H9 (cell line): ENCODE measurements at regions not wholly inside any gene's neighbourhood (a gene's known extent, or its start where the extent isn't known, plus 50 kb on each side); places are given as distances from the start of the nearest gene placed in this dataset.

Source experiments
- DNase-seq: peaks from one replicate; pipeline ENCODE4 v3.0.0-alpha.2; 2017
- H2AFZ ChIP-seq: one replicate; pipeline ENCODE4 v1.6.1; 2013; ENCODE audit warnings: mild to moderate bottlenecking, low read length, control low read depth, moderate library complexity
- H2AK5ac ChIP-seq: 2 replicates; pipeline ENCODE4 v1.6.1; 2013; ENCODE audit warnings: low read length, control low read depth, mixed read lengths; ENCODE audit not compliant: insufficient read length
- H2BK120ac ChIP-seq: one replicate; pipeline ENCODE4 v1.6.1; 2013; ENCODE audit warnings: low read depth, mild to moderate bottlenecking, low read length, control low read depth, inconsistent platforms; ENCODE audit not compliant: poor library complexity, severe bottlenecking
- H2BK12ac ChIP-seq: 2 replicates; pipeline ENCODE4 v1.6.1; 2013; ENCODE audit warnings: low read length, control low read depth, mixed read lengths, low read depth; ENCODE audit not compliant: insufficient read length
- H2BK15ac ChIP-seq: 2 replicates; pipeline ENCODE4 v1.6.1; 2013; ENCODE audit warnings: low read depth, low read length, control low read depth
- H2BK20ac ChIP-seq: one replicate; pipeline ENCODE4 v1.6.1; 2013; ENCODE audit warnings: low read depth, mild to moderate bottlenecking, low read length, control low read depth, inconsistent platforms; ENCODE audit not compliant: poor library complexity, severe bottlenecking
- H2BK5ac ChIP-seq: 2 replicates; pipeline ENCODE4 v1.6.1; 2013; ENCODE audit warnings: low read length, control low read depth, mixed read lengths; ENCODE audit not compliant: insufficient read length
- H3K14ac ChIP-seq: 2 replicates; pipeline ENCODE4 v1.6.1; 2013; ENCODE audit warnings: low read length, control low read depth; ENCODE audit not compliant: insufficient read depth
- H3K18ac ChIP-seq: 2 replicates; pipeline ENCODE4 v1.6.1; 2013; ENCODE audit warnings: low read depth, mild to moderate bottlenecking, mixed read lengths, low read length, control low read depth; ENCODE audit not compliant: insufficient read length
- H3K23ac ChIP-seq: 2 replicates; pipeline ENCODE4 v1.6.1; 2013; ENCODE audit warnings: low read length, control low read depth, mixed read lengths, low read depth; ENCODE audit not compliant: insufficient read length
- H3K23me2 ChIP-seq: 2 replicates; pipeline ENCODE4 v1.6.1; 2013; ENCODE audit warnings: low read depth, mild to moderate bottlenecking, mixed read lengths, low read length, control low read depth; ENCODE audit not compliant: insufficient read length, poor library complexity, severe bottlenecking
- H3K27ac ChIP-seq: 2 replicates; pipeline ENCODE4 v1.5.1; 2013; ENCODE audit warnings: low read length, control low read depth, mixed read lengths, low read depth; ENCODE audit not compliant: insufficient read length
- H3K27me3 ChIP-seq: 2 replicates; pipeline ENCODE4 v1.6.1; 2013; ENCODE audit warnings: low read length, control low read depth, inconsistent platforms; ENCODE audit not compliant: insufficient read depth
- H3K4ac ChIP-seq: 2 replicates; pipeline ENCODE4 v1.6.1; 2013; ENCODE audit warnings: low read depth, mild to moderate bottlenecking, control low read depth, inconsistent platforms, low read length, moderate library complexity
- H3K4me1 ChIP-seq: 2 replicates; pipeline ENCODE4 v1.6.1; 2013; ENCODE audit warnings: low read length, control low read depth, inconsistent platforms; ENCODE audit not compliant: insufficient read depth
- H3K4me2 ChIP-seq: 2 replicates; pipeline ENCODE4 v1.6.1; 2013; ENCODE audit warnings: low read length, control low read depth, mixed read lengths; ENCODE audit not compliant: insufficient read length, insufficient read depth
- H3K56ac ChIP-seq: 2 replicates; pipeline ENCODE4 v1.6.1; 2013; ENCODE audit warnings: low read depth, mild to moderate bottlenecking, mixed read lengths, low read length, control low read depth; ENCODE audit not compliant: insufficient read length
- H3K79me1 ChIP-seq: 2 replicates; pipeline ENCODE4 v1.6.1; 2013; ENCODE audit warnings: low read depth, mild to moderate bottlenecking, moderate library complexity, low read length, control low read depth, inconsistent platforms; ENCODE audit not compliant: insufficient read depth, poor library complexity, severe bottlenecking
- H3K79me2 ChIP-seq: 2 replicates; pipeline ENCODE4 v1.6.1; 2013; ENCODE audit warnings: low read length, control low read depth, inconsistent platforms; ENCODE audit not compliant: insufficient read depth
- H3K9ac ChIP-seq: 2 replicates; pipeline ENCODE4 v1.6.1; 2013; ENCODE audit warnings: low read length, control low read depth, mixed read lengths; ENCODE audit not compliant: insufficient read length; ENCODE audit errors: extremely low read depth
- H3K9me3 ChIP-seq: one replicate; pipeline ENCODE4 v1.6.1; 2013; ENCODE audit warnings: low read depth, low read length, inconsistent platforms; ENCODE audit not compliant: control insufficient read depth
- H3T11ph ChIP-seq: one replicate; pipeline ENCODE4 v1.6.1; 2013; ENCODE audit warnings: mild to moderate bottlenecking, low read length, control low read depth, inconsistent platforms
- H4K20me1 ChIP-seq: one replicate; pipeline ENCODE4 v1.6.1; 2013; ENCODE audit not compliant: control insufficient read depth, insufficient read length, insufficient read depth
- H4K5ac ChIP-seq: 2 replicates; pipeline ENCODE4 v1.6.1; 2013; ENCODE audit warnings: low read depth, mild to moderate bottlenecking, mixed read lengths, low read length, control low read depth; ENCODE audit not compliant: insufficient read length
- H4K8ac ChIP-seq: replicated peaks from 2 replicates; pipeline ENCODE4 v1.6.1; 2013; ENCODE audit warnings: low read length, control low read depth, mixed read lengths, low read depth; ENCODE audit not compliant: insufficient read length
- H4K91ac ChIP-seq: 2 replicates; pipeline ENCODE4 v1.6.1; 2013; ENCODE audit warnings: low read depth, mild to moderate bottlenecking, moderate library complexity, mixed read lengths, low read length, control low read depth; ENCODE audit not compliant: insufficient read length
- H3K27ac Mint-ChIP-seq, 3 experiments: 2 replicates in 2 of 3; 3 replicates in 1 of 3; pipeline ENCODE4 v1.8.0; 2020 to 2021; ENCODE audit warnings: mixed read lengths in 3 of 3, mild to moderate bottlenecking in 1 of 3, moderate library complexity in 1 of 3
- H3K27me3 Mint-ChIP-seq: 2 replicates; pipeline ENCODE4 v1.8.0; 2021; ENCODE audit warnings: low read depth, mild to moderate bottlenecking, moderate library complexity, mixed read lengths
- H3K36me3 Mint-ChIP-seq, 3 experiments: 2 replicates in 2 of 3; 3 replicates in 1 of 3; pipeline ENCODE4 v1.8.0; 2020 to 2021; ENCODE audit warnings: low read depth in 3 of 3, mixed read lengths in 3 of 3; ENCODE audit not compliant: insufficient read depth in 1 of 3
- H3K4me1 Mint-ChIP-seq, 2 experiments: 2 replicates each; pipeline ENCODE4 v1.8.0; 2020; ENCODE audit warnings: mixed read lengths in 2 of 2
- H3K4me3 Mint-ChIP-seq, 2 experiments: 2 replicates in 1 of 2; 3 replicates in 1 of 2; pipeline ENCODE4 v1.8.0; 2020 to 2021; ENCODE audit warnings: mild to moderate bottlenecking in 2 of 2, mixed read lengths in 2 of 2, moderate library complexity in 1 of 2
- H3K9me3 Mint-ChIP-seq, 2 experiments: 2 replicates in 1 of 2; 3 replicates in 1 of 2; pipeline ENCODE4 v1.8.0; 2020; ENCODE audit warnings: mild to moderate bottlenecking in 2 of 2, mixed read lengths in 2 of 2, moderate library complexity in 1 of 2
- TF ChIP-seq, protein P1 (sequence below): fragments of 200-600 bp; sonication (generic); conservative IDR thresholded peaks from 3 replicates; pipeline ENCODE4 v1.8.0; 2021; ENCODE audit warnings: antibody characterized with exemption, mild to moderate bottlenecking

DNA sequence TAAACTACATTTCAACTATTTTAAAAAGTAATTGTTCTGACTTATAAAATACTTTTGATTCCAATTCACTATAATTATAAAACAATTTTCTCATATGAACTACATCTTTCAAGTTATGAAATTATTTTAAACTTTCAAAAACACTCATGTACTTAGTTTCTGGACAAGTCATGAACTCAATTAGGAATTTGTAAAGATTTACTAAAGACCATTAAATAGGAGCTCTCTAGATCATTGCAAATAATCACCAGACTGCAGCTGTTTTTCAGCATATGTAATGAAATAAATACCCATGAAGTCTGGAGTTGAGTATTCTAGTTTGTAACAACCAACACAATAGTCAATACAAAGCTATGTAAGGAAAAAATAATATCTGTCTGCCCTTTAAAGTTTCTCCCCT is 605.1 kb upstream of the MIR17HG start:
- Mint-ChIP-seq H3K27me3 (no peaks in the 10 kb centered on the region), H3K9me3 (peaks cover 0 to 4% of the 10 kb centered on the region in 2 experiments; a peak in 1 of 5 replicates), H3K4me1 (peaks cover 7 to 8% of the 10 kb centered on the region in 2 experiments), H3K36me3 (no peaks in the 10 kb centered on the region), H3K4me3 (no peak overlapping the region), H3K27ac (no peak overlapping the region)
- Histone ChIP-seq H3K23ac (no peak overlapping the region), H2BK120ac (no peak overlapping the region), H3K27me3 (no peaks in the 10 kb centered on the region), H4K5ac (no peak overlapping the region), H3K79me2 (no peaks in the 10 kb centered on the region), H3T11ph (no peak overlapping the region), H3K4me2 (no peak overlapping the region), H3K14ac (no peak overlapping the region), H3K79me1 (no peaks in the 10 kb centered on the region), H3K56ac (no peak overlapping the region), H4K91ac (no peak overlapping the region), H4K8ac (no peak overlapping the region), H3K9me3 (no peaks in the 10 kb centered on the region), H3K4ac (no peak overlapping the region), H4K20me1 (no peaks in the 10 kb centered on the region), H2AK5ac (no peak overlapping the region), H2BK20ac (no peak overlapping the region), H3K23me2 (no peaks in the 10 kb centered on the region), H2BK15ac (no peak overlapping the region), H2BK12ac (no peak overlapping the region), H2BK5ac (no peak overlapping the region), H3K4me1 (no peaks in the 10 kb centered on the region), H2AFZ (no peak overlapping the region), H3K27ac (no peak overlapping the region), H3K9ac (no peak overlapping the region), H3K18ac (no peak overlapping the region)
- TF ChIP-seq, protein P1, sequence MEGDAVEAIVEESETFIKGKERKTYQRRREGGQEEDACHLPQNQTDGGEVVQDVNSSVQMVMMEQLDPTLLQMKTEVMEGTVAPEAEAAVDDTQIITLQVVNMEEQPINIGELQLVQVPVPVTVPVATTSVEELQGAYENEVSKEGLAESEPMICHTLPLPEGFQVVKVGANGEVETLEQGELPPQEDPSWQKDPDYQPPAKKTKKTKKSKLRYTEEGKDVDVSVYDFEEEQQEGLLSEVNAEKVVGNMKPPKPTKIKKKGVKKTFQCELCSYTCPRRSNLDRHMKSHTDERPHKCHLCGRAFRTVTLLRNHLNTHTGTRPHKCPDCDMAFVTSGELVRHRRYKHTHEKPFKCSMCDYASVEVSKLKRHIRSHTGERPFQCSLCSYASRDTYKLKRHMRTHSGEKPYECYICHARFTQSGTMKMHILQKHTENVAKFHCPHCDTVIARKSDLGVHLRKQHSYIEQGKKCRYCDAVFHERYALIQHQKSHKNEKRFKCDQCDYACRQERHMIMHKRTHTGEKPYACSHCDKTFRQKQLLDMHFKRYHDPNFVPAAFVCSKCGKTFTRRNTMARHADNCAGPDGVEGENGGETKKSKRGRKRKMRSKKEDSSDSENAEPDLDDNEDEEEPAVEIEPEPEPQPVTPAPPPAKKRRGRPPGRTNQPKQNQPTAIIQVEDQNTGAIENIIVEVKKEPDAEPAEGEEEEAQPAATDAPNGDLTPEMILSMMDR: no peak
- no peak for DNase-seq
